ENCODE measurements at regions not wholly inside any gene's neighbourhood (a gene's known extent, or its start where the extent isn't known, plus 50 kb on each side); places are given as distances from the start of the nearest gene placed in this dataset.

DNA sequence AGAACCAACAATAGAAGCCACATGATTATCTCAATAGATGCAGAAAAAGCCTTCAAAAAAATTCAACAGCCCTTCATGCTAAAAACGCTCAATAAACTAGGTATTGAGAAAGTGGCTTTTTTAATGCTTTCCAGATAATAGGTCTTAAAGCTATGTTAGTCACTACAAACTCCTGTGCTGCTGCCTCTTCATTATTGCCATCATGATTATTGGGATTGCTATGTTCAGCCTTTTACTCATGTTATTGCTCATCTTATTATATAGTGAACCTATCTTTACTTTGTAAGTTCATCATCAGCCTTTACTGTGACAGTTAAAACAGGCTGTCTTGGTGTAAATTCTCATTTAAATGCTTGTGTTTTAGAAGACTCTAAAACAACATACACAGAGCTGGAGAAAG lies 1557.2 kb upstream of the ZEB2 start:
- Histone ChIP-seq H3K9me3 (ENCODE audit: severe bottlenecking) (no peaks in the 10 kb centered on the region), H3K4me1 (ENCODE audit: insufficient read depth, poor library complexity, severe bottlenecking) (no peaks in the 10 kb centered on the region), H3K27me3 (ENCODE audit: insufficient read depth, poor library complexity, severe bottlenecking) (no peaks in the 10 kb centered on the region), H3K36me3 (ENCODE audit: low read depth) (no peaks in the 10 kb centered on the region), H3K4me3 (ENCODE audit: severe bottlenecking) (no peak overlapping the region), H3K27ac (ENCODE audit: poor library complexity, severe bottlenecking) (no peak overlapping the region)
- ATAC-seq (ENCODE audit: low read depth) (no peak), DNase-seq (ENCODE audit: low spot score) (no peak)
- TF ChIP-seq, protein P1, sequence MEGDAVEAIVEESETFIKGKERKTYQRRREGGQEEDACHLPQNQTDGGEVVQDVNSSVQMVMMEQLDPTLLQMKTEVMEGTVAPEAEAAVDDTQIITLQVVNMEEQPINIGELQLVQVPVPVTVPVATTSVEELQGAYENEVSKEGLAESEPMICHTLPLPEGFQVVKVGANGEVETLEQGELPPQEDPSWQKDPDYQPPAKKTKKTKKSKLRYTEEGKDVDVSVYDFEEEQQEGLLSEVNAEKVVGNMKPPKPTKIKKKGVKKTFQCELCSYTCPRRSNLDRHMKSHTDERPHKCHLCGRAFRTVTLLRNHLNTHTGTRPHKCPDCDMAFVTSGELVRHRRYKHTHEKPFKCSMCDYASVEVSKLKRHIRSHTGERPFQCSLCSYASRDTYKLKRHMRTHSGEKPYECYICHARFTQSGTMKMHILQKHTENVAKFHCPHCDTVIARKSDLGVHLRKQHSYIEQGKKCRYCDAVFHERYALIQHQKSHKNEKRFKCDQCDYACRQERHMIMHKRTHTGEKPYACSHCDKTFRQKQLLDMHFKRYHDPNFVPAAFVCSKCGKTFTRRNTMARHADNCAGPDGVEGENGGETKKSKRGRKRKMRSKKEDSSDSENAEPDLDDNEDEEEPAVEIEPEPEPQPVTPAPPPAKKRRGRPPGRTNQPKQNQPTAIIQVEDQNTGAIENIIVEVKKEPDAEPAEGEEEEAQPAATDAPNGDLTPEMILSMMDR (IDR thresholded peaks at IDR 0.05; ENCODE audit: poor library complexity, severe bottlenecking): no peak

DNA sequence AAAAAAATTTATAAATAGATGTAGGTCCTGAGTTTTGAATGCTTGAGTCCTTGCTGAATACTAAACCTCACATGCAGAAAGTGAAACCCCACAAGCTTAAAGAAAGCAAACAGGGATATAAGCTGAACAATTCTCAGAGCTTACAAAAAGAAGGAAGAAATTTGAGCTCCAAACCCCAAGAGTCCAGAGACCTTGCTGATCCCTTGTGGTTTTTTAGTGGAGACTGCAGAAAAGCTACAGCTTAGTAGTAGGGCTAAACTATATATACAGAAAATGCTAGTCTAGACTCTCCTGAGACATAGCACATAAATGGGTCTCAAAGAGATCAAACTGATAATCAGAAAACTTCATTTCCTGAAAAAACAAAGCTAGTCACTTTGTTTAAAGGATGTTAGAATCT lies 1548.1 kb upstream of the ZEB2 start:
- Histone ChIP-seq H3K4me1 (ENCODE audit: insufficient read depth, poor library complexity, severe bottlenecking) (no peaks in the 10 kb centered on the region), H3K27me3 (ENCODE audit: insufficient read depth, poor library complexity, severe bottlenecking) (no peaks in the 10 kb centered on the region), H3K36me3 (ENCODE audit: low read depth) (no peaks in the 10 kb centered on the region), H3K4me3 (ENCODE audit: severe bottlenecking) (no peak overlapping the region), H3K9me3 (ENCODE audit: severe bottlenecking) (peaks cover 2% of the 10 kb centered on the region), H3K27ac (ENCODE audit: poor library complexity, severe bottlenecking) (no peak overlapping the region)
- DNase-seq (ENCODE audit: low spot score) (no peak), ATAC-seq (ENCODE audit: low read depth) (no peak)
- TF ChIP-seq, protein P1 (IDR thresholded peaks at IDR 0.05; ENCODE audit: poor library complexity, severe bottlenecking): no peak

DNA sequence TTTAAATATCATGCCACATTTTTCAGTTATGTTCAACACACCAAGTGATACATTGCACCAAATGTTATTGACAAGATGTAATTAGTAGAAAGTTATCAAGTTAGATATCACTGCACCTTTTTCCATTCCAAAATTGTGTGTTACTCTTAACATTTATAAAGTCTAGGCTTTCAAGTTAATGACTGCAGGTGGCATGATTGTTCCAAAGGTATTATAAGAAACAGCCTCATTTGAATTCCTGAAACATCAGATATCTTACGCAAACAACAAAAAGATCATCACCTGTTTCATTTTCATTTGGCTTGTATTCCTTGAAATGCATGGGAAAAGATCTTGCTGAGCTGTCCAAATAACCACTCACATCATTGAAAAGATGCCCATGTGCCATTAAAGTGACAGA lies 1528.2 kb upstream of the ZEB2 start:
- ATAC-seq (ENCODE audit: low read depth) (no peak), DNase-seq (ENCODE audit: low spot score) (no peak)
- Histone ChIP-seq H3K9me3 (ENCODE audit: severe bottlenecking) (no peaks in the 10 kb centered on the region), H3K4me1 (ENCODE audit: insufficient read depth, poor library complexity, severe bottlenecking) (no peaks in the 10 kb centered on the region), H3K4me3 (ENCODE audit: severe bottlenecking) (no peak overlapping the region), H3K27ac (ENCODE audit: poor library complexity, severe bottlenecking) (no peak overlapping the region), H3K36me3 (ENCODE audit: low read depth) (no peaks in the 10 kb centered on the region), H3K27me3 (ENCODE audit: insufficient read depth, poor library complexity, severe bottlenecking) (no peaks in the 10 kb centered on the region)
- TF ChIP-seq, protein P1 (IDR thresholded peaks at IDR 0.05; ENCODE audit: poor library complexity, severe bottlenecking): no peak

DNA sequence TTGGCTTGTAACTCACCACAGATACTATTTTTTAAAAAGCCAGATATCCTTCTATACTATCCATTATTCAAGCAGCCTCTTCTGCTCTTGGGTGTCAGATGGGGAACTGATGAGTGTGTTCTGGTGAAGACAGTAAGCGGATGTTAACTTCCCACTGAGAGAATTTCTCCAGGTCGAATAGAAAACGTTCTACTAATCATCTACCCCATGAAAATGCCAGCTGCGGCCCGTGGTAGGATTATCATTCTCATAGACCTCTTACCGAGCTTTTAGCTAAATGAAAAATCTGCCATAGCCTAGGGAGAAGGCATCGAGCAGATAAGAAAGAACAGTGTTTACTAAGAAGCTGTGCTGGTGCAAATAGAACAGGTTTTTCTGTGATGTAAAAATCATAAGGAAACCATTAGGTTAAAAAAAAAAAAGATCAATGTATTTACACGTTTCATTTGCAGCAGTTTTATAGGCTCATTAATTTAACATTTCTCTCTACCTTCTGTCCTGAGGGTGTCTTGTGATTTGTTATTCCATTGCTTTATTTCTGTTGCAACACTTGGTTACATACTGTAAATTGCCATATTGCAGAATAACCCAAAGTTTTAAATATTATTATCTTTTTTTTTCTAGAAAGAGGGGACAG lies 1521.5 kb upstream of the ZEB2 start:
- Histone ChIP-seq H3K27me3 (ENCODE audit: insufficient read depth, poor library complexity, severe bottlenecking) (no peaks in the 10 kb centered on the region), H3K4me3 (ENCODE audit: severe bottlenecking) (no peak overlapping the region), H3K36me3 (ENCODE audit: low read depth) (no peaks in the 10 kb centered on the region), H3K4me1 (ENCODE audit: insufficient read depth, poor library complexity, severe bottlenecking) (no peaks in the 10 kb centered on the region), H3K9me3 (ENCODE audit: severe bottlenecking) (no peaks in the 10 kb centered on the region), H3K27ac (ENCODE audit: poor library complexity, severe bottlenecking) (no peak overlapping the region)
- DNase-seq (ENCODE audit: low spot score) (no peak), ATAC-seq (ENCODE audit: low read depth) (no peak)
- TF ChIP-seq, protein P1 (IDR thresholded peaks at IDR 0.05; ENCODE audit: poor library complexity, severe bottlenecking): no peak

DNA sequence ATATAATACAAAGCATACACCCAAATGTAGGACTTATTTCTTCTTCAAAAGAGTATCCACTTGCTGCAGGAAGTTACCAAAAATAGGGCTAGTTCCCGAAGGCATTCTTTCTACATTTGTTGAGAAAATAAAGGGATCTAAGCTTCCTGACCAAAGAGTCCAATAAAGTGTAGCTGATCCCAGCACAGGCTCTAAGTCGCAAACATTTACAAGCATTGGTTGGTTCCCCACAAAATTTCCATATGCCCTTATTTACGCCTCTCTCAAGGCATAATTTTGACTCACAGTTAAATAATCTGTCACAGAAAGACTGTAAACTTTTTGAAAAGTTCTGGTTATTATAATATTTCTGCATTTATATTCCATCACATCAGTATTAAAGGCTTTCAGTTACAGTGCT lies 1520.1 kb upstream of the ZEB2 start:
- Histone ChIP-seq H3K27me3 (ENCODE audit: insufficient read depth, poor library complexity, severe bottlenecking) (no peaks in the 10 kb centered on the region), H3K27ac (ENCODE audit: poor library complexity, severe bottlenecking) (no peak overlapping the region), H3K9me3 (ENCODE audit: severe bottlenecking) (no peaks in the 10 kb centered on the region), H3K36me3 (ENCODE audit: low read depth) (no peaks in the 10 kb centered on the region), H3K4me3 (ENCODE audit: severe bottlenecking) (no peak overlapping the region), H3K4me1 (ENCODE audit: insufficient read depth, poor library complexity, severe bottlenecking) (no peaks in the 10 kb centered on the region)
- no peak for DNase-seq (ENCODE audit: low spot score)
- ATAC-seq (ENCODE audit: low read depth): no peak
- TF ChIP-seq, protein P1 (IDR thresholded peaks at IDR 0.05; ENCODE audit: poor library complexity, severe bottlenecking): no peak

Measured in RWPE2 (cell line).